Activated T-cell treated with anti-CD3 and anti-CD28 coated beads, Interleukin-2, amount 50 U/mL, for 24 hours (primary cell): ENCODE measurements at regions not wholly inside any gene's neighbourhood (a gene's known extent, or its start where the extent isn't known, plus 50 kb on each side); places are given as distances from the start of the nearest gene placed in this dataset.
"Not testable (repeated sequence)": the region's sequence is repeated elsewhere in the genome, so short reads cannot be mapped to it uniquely, and the experiment has no call there.

Source experiments
- DNase-seq: peaks from one replicate; pipeline ENCODE4 v3.0.0-alpha.2; 2020
- H3K27ac Mint-ChIP-seq: 2 replicates; pipeline ENCODE4 v1.8.0; 2020; ENCODE audit warnings: mild to moderate bottlenecking, mixed read lengths
- H3K27me3 Mint-ChIP-seq: 2 replicates; pipeline ENCODE4 v1.8.0; 2020; ENCODE audit warnings: mixed read lengths
- H3K36me3 Mint-ChIP-seq: 2 replicates; pipeline ENCODE4 v1.8.0; 2020; ENCODE audit warnings: low read depth, mixed read lengths
- H3K4me1 Mint-ChIP-seq: 2 replicates; pipeline ENCODE4 v1.8.0; 2020; ENCODE audit warnings: low read depth, mixed read lengths
- H3K4me3 Mint-ChIP-seq: 2 replicates; pipeline ENCODE4 v1.8.0; 2020; ENCODE audit warnings: mild to moderate bottlenecking, moderate library complexity, mixed read lengths
- H3K9me3 Mint-ChIP-seq: 2 replicates; pipeline ENCODE4 v1.8.0; 2020; ENCODE audit warnings: mixed read lengths

DNA sequence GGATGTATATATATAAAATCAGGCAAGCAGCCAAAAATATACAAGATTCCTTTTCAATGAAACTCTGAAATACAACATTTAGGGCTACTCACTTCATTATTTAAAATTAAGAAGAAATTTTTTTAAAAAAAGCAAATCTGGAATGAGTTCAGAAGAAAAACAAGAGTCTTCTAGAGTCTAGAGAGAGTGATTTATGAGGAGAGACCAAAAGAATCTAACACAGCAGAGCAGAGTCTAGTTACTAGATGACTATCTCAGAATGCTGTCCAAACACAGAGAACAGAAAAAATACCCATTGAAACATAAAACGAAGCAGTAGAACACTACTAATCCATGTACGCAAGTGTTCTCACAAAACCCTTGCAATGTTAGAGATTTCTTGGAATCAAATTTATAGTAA lies 275.2 kb upstream of the CBLB start:
- H3K27ac Mint-ChIP-seq = no peak overlapping the region
- H3K27me3 Mint-ChIP-seq = no peaks in the 10 kb centered on the region
- H3K9me3 Mint-ChIP-seq = peaks cover 2% of the 10 kb centered on the region
- H3K4me1 Mint-ChIP-seq = peaks cover 14% of the 10 kb centered on the region
- H3K36me3 Mint-ChIP-seq = no peaks in the 10 kb centered on the region
- no peak overlapping the region for H3K4me3 Mint-ChIP-seq
- no peak for DNase-seq

DNA sequence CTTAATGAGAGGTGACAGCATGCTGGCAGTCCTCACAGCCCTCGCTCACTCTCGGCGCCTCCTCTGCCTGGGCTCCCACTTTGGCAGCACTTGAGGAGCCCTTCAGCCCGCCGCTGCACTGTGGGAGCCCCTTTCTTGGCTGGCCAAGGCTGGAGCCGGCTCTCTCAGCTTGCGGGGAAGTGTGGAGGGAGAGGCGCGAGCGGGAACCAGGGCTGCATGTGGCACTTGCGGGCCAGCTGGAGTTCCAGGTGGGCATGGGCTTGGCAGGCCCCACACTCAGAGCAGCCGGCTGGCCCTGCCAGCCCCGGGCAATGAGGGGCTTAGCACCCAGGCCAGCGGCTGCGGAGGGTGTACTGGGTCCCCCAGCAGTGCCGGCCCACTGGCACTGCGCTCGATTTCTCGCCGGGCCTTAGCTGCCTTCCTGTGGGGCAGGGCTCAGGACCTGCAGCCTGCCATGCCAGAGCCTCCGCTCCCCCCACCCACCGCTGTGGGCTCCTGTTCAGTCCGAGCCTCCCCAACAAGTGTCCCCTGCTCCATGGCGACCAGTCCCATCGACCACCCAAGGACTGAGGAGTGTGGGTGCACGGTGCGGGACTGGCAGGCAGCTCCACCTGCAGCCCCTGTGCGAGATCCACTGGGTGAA lies 279.7 kb upstream of the CBLB start:
- not testable (repeated sequence) for H3K4me3 Mint-ChIP-seq, H3K36me3 Mint-ChIP-seq, H3K27me3 Mint-ChIP-seq, H3K9me3 Mint-ChIP-seq, DNase-seq, H3K4me1 Mint-ChIP-seq, H3K27ac Mint-ChIP-seq

DNA sequence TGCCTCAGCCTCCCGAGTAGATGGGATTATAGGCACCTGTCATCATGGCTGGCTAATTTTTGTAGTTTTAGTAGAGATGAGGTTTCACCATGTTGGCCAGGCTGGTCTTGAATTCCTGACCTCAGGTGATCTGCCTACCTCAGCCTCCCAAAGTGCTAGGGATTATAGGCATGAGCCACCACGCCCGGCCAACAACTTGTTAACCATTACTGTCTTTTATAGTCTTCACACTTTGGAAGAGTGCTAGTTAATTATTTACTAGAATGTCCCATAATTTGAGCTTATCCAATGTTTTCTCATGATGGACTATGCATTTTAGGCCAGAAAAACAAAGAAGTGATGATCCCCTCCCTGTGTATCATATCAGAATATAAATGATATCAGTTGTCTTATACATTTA lies 288.6 kb upstream of the CBLB start:
- DNase-seq = no peak
- Mint-ChIP-seq H3K27ac (no peak overlapping the region), H3K9me3 (no peaks in the 10 kb centered on the region), H3K4me3 (no peak overlapping the region), H3K27me3 (no peaks in the 10 kb centered on the region), H3K4me1 (no peaks in the 10 kb centered on the region), H3K36me3 (no peaks in the 10 kb centered on the region)

DNA sequence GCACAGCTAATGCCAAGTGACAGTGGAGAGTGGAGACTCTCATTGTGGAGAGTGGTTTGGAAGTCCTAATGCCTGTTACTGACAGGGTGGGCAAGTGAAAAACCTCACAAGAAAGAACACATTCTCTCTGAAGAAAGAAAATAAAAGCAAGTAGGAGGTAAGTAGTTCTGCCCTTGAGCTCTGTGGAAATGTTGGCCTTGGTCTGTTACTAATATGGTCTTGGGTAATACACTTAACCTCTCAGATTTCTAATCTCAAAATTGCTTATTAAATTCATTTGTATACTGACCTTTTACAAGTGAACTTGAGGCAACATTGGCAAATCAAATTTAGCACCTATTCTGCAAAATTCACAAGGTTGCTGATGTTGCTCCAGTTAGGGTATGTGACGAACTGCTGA lies 291.6 kb upstream of the CBLB start:
- no peak overlapping the region for H3K27ac Mint-ChIP-seq
- DNase-seq = no peak
- H3K36me3 Mint-ChIP-seq = no peaks in the 10 kb centered on the region
- H3K27me3 Mint-ChIP-seq = no peaks in the 10 kb centered on the region
- H3K9me3 Mint-ChIP-seq = peaks cover 14% of the 10 kb centered on the region
- no peaks in the 10 kb centered on the region for H3K4me1 Mint-ChIP-seq
- H3K4me3 Mint-ChIP-seq = no peak overlapping the region

DNA sequence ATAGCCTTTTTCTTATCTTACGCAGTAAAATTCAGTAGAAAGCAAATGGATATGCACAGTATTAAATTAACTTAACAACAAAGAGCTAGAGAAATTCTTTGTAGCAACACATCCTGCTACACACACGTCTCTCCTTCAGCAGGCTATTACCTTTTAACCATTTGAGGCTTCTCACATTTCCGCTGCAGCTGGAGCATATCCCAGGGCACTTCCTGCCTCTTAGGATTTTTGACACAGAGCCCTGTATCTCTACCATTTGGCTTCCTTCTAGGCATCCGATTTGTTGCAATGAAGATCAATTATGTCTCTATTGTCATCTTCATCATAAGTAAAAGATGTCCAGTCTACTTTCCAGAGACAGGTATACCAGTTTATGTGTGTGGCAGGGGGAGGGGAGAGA lies 292.4 kb upstream of the CBLB start:
- Mint-ChIP-seq H3K9me3 (peaks cover 14% of the 10 kb centered on the region), H3K36me3 (no peaks in the 10 kb centered on the region), H3K4me1 (no peaks in the 10 kb centered on the region), H3K27me3 (no peaks in the 10 kb centered on the region), H3K4me3 (no peak overlapping the region), H3K27ac (no peak overlapping the region)
- DNase-seq = no peak

DNA sequence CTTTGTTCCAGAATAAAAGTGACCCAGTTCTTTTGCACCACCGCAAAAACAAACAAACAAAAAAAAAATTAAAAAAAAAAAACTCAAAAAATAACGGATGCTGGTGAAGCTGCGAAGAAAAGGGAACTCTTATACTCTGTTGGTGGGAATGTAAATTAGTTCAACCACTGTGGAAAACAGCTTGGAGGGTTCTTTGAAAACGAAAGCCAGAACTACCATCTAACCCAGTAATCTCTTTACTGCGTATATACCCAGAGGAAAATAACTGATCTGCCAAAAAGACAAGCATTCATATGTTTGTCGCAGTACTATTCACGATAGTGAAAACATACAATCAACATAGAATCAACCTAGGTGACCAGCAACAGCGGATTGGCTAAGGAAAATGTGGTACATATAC lies 298.9 kb upstream of the CBLB start:
- no peak for DNase-seq
- Mint-ChIP-seq H3K9me3 (peaks cover 12% of the 10 kb centered on the region), H3K4me1 (peaks cover 27% of the 10 kb centered on the region), H3K4me3 (no peak overlapping the region), H3K36me3 (no peaks in the 10 kb centered on the region), H3K27ac (no peak overlapping the region), H3K27me3 (no peaks in the 10 kb centered on the region)

DNA sequence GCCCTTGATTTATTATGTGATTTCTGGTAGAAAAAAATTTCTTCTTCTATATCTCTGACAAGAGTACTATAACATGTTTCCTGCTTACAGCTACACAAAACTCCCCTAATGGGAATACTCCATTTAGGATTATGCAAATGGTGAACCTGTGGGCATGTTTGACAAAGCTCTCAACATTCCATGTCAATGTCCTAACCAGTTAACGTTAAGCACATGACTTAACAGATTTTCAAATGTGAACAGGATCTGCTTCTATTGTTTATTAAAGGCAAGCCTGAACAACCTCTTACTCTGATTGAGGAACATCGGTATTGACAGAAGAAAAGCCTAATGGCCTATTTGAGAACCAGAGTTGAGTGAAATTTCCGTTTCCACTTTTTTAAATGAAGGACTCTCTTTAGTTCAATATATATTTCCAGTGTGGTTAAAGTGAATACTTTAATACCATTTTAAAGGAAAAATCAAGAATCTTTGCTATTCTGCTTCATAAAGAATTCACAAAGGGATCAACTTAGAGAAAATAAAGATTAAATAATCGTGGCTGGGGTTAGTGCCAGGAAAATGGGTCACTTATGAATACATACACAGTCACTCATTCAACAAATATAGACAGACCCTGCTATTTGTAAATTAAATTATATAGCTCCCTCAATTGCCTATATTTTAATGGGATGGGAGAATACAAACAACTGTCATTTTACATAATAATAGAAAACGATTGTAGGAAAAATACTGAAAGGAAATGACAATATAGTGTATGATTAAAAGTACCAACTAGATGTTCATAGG lies 300.3 kb upstream of the CBLB start:
- Mint-ChIP-seq H3K27me3 (no peaks in the 10 kb centered on the region), H3K9me3 (peaks cover under 1% of the 10 kb centered on the region), H3K4me3 (no peak overlapping the region), H3K27ac (no peak overlapping the region), H3K4me1 (peaks cover 38% of the 10 kb centered on the region), H3K36me3 (no peaks in the 10 kb centered on the region)
- no peak for DNase-seq

DNA sequence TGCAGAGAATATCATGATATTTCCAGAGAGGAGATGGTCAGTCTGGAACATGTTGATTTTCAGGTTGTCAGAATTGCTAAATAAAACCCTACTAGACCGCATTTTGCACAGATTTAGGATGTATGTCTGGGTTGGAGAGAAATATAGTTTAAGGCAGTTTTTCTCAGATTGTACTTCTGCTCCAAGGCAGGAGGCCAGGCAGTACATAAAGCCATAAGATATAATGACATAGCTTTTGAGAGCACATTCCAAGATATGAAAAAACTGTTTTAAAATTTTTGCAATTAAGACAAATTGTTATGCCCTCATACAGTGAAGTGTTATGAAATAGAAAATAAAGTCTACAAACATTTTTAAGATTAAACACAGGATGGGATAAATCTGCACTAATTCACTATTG lies 301.8 kb upstream of the CBLB start:
- Mint-ChIP-seq H3K27me3 (no peaks in the 10 kb centered on the region), H3K9me3 (peaks cover 5% of the 10 kb centered on the region), H3K4me3 (no peak overlapping the region), H3K27ac (no peak overlapping the region), H3K4me1 (peaks cover 51% of the 10 kb centered on the region), H3K36me3 (peaks cover 3% of the 10 kb centered on the region)
- no peak for DNase-seq

DNA sequence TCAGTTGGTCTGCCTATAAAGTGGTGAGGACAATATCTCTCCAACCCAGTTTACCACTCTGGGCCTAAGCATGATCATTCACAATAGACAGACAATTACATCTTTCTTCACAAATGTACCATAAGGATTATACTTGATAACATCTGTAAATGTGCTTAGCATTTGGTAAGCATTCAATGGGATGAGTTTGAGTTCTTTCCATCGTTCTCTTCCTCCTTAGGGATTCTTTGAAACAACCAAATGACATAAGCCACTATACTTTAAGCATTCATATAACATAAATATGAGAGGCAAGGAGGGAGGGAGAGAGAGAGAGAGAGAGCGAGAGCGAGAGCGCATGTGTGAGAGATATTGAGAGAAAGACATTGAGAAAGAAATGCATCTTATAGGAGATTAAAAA lies 303.3 kb upstream of the CBLB start:
- Mint-ChIP-seq H3K4me1 (peaks cover 66% of the 10 kb centered on the region), H3K9me3 (peaks cover 6% of the 10 kb centered on the region), H3K27ac (peak overlapping the region; percentile 85), H3K36me3 (peaks cover 3% of the 10 kb centered on the region), H3K27me3 (no peaks in the 10 kb centered on the region), H3K4me3 (no peak overlapping the region)
- no peak for DNase-seq

DNA sequence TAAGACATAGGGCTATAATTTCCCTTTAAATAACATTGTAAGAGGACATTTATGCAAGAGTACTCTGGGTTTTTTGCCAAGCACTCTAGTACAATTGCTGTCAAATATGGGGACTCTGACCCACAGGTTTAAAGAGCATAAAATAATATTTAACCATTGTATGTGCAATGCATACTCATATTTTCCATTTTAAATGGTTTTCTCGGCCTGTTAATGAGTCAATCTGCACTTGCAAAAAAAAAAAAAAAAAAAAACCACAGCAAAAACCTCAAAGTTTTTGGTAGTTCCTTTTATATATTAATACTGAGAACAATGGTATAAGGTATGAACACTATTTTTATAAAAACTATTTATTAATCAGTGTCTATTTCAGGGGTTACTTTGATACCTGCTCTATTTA lies 304.0 kb upstream of the CBLB start:
- Mint-ChIP-seq H3K36me3 (peaks cover 3% of the 10 kb centered on the region), H3K4me1 (peaks cover 72% of the 10 kb centered on the region), H3K9me3 (peaks cover 8% of the 10 kb centered on the region), H3K27ac (peak overlapping the region; percentile 85), H3K27me3 (no peaks in the 10 kb centered on the region), H3K4me3 (no peak overlapping the region)
- no peak for DNase-seq

DNA sequence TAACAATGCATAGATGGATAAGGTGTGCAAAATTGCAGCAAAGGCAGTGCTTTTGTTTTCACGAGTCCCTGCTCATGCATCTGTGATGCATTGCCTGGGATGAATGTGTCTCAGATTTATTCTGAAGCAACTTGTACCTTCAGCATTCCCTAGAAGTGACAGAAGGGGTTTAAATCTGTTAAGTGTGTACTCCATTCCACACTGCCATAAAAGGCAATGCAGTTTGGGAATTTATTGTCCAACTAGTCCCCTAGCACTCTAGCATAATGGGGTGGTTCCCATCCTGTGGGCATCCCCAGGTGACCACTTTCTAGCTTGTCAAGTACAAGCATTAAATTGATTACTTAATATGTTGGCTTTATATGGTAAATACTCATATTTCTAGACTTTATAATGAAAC lies 306.5 kb upstream of the CBLB start:
- H3K4me1 Mint-ChIP-seq = peaks cover 92% of the 10 kb centered on the region
- no peaks in the 10 kb centered on the region for H3K27me3 Mint-ChIP-seq
- DNase-seq = no peak
- peaks cover 3% of the 10 kb centered on the region for H3K36me3 Mint-ChIP-seq
- H3K9me3 Mint-ChIP-seq = peaks cover 8% of the 10 kb centered on the region
- no peak overlapping the region for H3K4me3 Mint-ChIP-seq
- H3K27ac Mint-ChIP-seq = peak overlapping the region; percentile 67

DNA sequence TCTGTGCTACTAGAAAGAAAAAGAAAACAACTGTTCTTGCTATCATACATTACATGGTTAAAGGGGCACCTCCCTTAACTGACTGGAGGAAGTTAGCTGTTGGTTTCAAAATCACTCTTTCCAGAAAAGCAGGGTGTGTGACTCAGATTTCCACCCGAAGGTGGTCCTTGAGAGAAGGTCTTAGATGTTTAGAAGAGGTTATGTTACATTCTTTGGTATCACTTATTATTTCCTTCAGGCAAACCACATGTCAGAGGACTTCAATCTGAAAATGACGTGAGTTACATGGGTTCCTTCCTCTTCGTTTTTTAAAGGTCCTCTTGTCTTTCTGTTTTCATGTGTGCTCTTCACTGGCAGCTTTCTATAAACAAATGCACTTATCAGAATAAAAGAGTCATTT lies 307.9 kb upstream of the CBLB start:
- Mint-ChIP-seq H3K4me1 (peaks cover 82% of the 10 kb centered on the region), H3K36me3 (peaks cover 3% of the 10 kb centered on the region), H3K4me3 (peak overlapping the region; percentile 37), H3K9me3 (peaks cover 8% of the 10 kb centered on the region), H3K27ac (peak overlapping the region; percentile 92), H3K27me3 (no peaks in the 10 kb centered on the region)
- DNase-seq = no peak

DNA sequence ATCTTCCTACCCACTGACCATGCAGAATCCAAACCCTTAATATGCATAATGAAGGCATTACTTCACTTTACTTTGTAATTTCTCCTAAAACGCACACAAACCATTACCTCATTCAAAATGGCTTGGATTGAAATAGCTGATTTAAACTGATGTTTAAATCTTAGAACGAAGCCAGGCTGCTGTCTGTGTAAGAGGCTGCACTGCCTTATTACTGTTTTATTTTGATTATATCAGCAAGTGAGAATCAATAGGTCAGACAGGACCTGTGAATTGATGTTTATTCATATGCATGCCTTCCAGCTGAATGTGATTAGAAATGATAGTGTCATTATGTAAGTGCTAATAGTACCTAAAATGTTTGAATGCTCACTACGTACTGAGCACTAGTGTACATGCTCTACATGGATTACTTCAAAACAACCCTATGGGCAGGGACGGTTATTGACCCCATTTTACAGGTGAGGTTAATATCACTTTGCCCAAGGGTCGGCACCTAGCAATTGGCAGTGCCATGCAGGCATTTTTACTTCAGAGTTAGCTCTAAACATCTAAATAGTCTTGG lies 314.2 kb upstream of the CBLB start:
- H3K9me3 Mint-ChIP-seq = no peaks in the 10 kb centered on the region
- no peaks in the 10 kb centered on the region for H3K36me3 Mint-ChIP-seq
- no peak overlapping the region for H3K4me3 Mint-ChIP-seq
- H3K27me3 Mint-ChIP-seq = no peaks in the 10 kb centered on the region
- H3K27ac Mint-ChIP-seq = no peak overlapping the region
- no peak for DNase-seq
- H3K4me1 Mint-ChIP-seq = peaks cover 71% of the 10 kb centered on the region

DNA sequence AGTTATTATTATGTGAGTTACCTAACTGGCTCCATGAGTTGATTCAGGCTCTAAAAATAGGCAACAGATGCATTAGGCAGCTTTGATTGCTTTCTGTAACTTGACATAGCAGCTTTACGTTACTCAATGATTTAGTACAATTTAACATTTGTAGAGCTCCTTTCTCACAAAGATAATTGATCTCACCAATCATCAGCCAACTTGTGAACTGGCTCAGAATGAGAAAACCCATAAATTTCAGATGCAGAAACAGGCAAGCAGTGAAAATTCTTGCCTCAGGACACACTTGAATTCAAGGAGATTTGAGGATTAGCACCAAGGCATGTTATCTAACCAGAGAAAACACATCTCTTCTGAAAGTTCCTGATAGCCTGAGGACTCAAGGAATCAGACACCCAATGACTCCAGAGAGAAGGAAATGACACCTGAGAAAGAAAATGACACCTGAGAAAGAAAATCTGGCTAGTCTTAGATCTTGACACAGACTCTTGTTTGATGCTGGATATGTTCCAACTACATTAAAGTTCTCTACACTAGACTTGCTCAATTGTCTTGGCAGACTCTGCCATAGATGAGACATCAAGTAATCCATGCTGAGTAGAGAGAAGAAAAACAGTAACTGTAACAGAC lies 315.1 kb upstream of the CBLB start:
- Mint-ChIP-seq H3K9me3 (no peaks in the 10 kb centered on the region), H3K4me1 (peaks cover 66% of the 10 kb centered on the region), H3K27ac (peak overlapping the region; percentile 30), H3K27me3 (no peaks in the 10 kb centered on the region), H3K4me3 (peak overlapping the region; percentile 2), H3K36me3 (no peaks in the 10 kb centered on the region)
- DNase-seq = no peak
